IMR-90 (cell line): ENCODE measurements at regions not wholly inside any gene's neighbourhood (a gene's known extent, or its start where the extent isn't known, plus 50 kb on each side); places are given as distances from the start of the nearest gene placed in this dataset.

Source experiments
- ATAC-seq: fragments of 200-7000 bp; cut with Tn5 transposase; 2 replicates; pipeline ENCODE4 v1.9.1; 2020; ENCODE audit warnings: low read depth, mild to moderate bottlenecking, moderate library complexity
- BruUV-seq: library from RNA; stranded (reverse); fragments of 400-500 nt; replicated peaks from 2 replicates; lab custom pipeline; 2021; lab: Mats Ljungman, UMichigan
- CTCF ChIA-PET: fragments of 300-600 bp; formaldehyde crosslinking; extraction: SDS; loops from one replicate; lab custom pipeline; 2021; ENCODE audit warnings: antibody characterized with exemption; lab: Yijun Ruan, JAX
- POLR2A ChIA-PET: fragments of 300-600 bp; sonication (Branson Sonifier 250); formaldehyde crosslinking; loops from one replicate; lab custom pipeline; 2022; ENCODE audit warnings: antibody characterized with exemption; ENCODE audit not compliant: unreplicated experiment; lab: Charles Lee
- DNase-seq: peaks from one replicate; pipeline ENCODE4 v3.0.0; 2013
- H2AFZ ChIP-seq: replicated peaks from 2 replicates; pipeline ENCODE3; 2013; ENCODE audit warnings: low read length, mild to moderate bottlenecking; ENCODE audit not compliant: poor library complexity
- H2AK5ac ChIP-seq: 2 replicates; pipeline ENCODE4 v1.6.1; 2013; ENCODE audit warnings: low read depth, low read length, inconsistent platforms
- H2AK9ac ChIP-seq: replicated peaks from 2 replicates; pipeline ENCODE3; 2013; ENCODE audit warnings: mild to moderate bottlenecking, low read depth, low read length, moderate library complexity; ENCODE audit not compliant: poor library complexity
- H2BK120ac ChIP-seq: 2 replicates; pipeline ENCODE4 v1.6.1; 2013; ENCODE audit warnings: low read depth, low read length, inconsistent platforms
- H2BK15ac ChIP-seq: 3 replicates; pipeline ENCODE4 v1.6.1; 2013; ENCODE audit warnings: low read depth, low read length, inconsistent platforms
- H2BK20ac ChIP-seq: 2 replicates; pipeline ENCODE4 v1.6.1; 2013; ENCODE audit warnings: low read depth, mild to moderate bottlenecking, inconsistent platforms, low read length, moderate library complexity
- H2BK5ac ChIP-seq: 2 replicates; pipeline ENCODE4 v1.6.1; 2013; ENCODE audit warnings: mild to moderate bottlenecking, low read depth, low read length, inconsistent platforms; ENCODE audit not compliant: poor library complexity, severe bottlenecking
- H3K14ac ChIP-seq: replicated peaks from 2 replicates; pipeline ENCODE4 v1.6.1; 2013; ENCODE audit warnings: low read depth, low read length, inconsistent platforms
- H3K18ac ChIP-seq: 2 replicates; pipeline ENCODE4 v1.6.1; 2013; ENCODE audit warnings: low read depth, low read length, control low read depth
- H3K23ac ChIP-seq: 2 replicates; pipeline ENCODE4 v1.6.1; 2013; ENCODE audit warnings: low read depth, low read length, inconsistent platforms
- H3K27ac ChIP-seq: 2 replicates; pipeline ENCODE4 v1.5.1; 2013; ENCODE audit warnings: mild to moderate bottlenecking, control low read depth, low read length; ENCODE audit not compliant: insufficient read depth
- H3K27me3 ChIP-seq: 2 replicates; pipeline ENCODE4 v1.6.1; 2013; ENCODE audit warnings: low read length; ENCODE audit not compliant: control insufficient read depth, insufficient read depth
- H3K36me3 ChIP-seq: 2 replicates; pipeline ENCODE4 v1.6.1; 2013; ENCODE audit warnings: low read length, mixed read lengths; ENCODE audit not compliant: control insufficient read depth, insufficient read depth
- H3K4ac ChIP-seq: 2 replicates; pipeline ENCODE4 v1.6.1; 2013; ENCODE audit warnings: low read depth, low read length, inconsistent platforms
- H3K4me1 ChIP-seq: 2 replicates; pipeline ENCODE4 v1.6.1; 2013; ENCODE audit warnings: low read length, mixed read lengths; ENCODE audit not compliant: control insufficient read depth, insufficient read depth
- H3K4me2 ChIP-seq: 2 replicates; pipeline ENCODE4 v1.6.1; 2013; ENCODE audit warnings: low read depth, mild to moderate bottlenecking, control low read depth, low read length, moderate library complexity
- H3K4me3 ChIP-seq: 2 replicates; pipeline ENCODE4 v1.5.1; 2013; ENCODE audit warnings: low read depth, mild to moderate bottlenecking, control low read depth, low read length, moderate library complexity; ENCODE audit not compliant: insufficient read depth
- H3K56ac ChIP-seq: 2 replicates; pipeline ENCODE4 v1.6.1; 2013; ENCODE audit warnings: low read length, inconsistent platforms; ENCODE audit not compliant: insufficient read depth; ENCODE audit errors: extremely low read depth
- H3K79me1 ChIP-seq, 2 experiments: 2 replicates each; pipeline ENCODE4 v1.6.1; 2013; ENCODE audit warnings: low read length in 2 of 2, inconsistent platforms in 1 of 2, low read depth in 1 of 2
- H3K9ac ChIP-seq: 2 replicates; pipeline ENCODE4 v1.6.1; 2013; ENCODE audit warnings: low read depth, low read length, control low read depth
- H3K9me1 ChIP-seq: 2 replicates; pipeline ENCODE4 v1.6.1; 2013; ENCODE audit warnings: low read length, inconsistent platforms; ENCODE audit not compliant: insufficient read depth
- H3K9me3 ChIP-seq: 2 replicates; pipeline ENCODE4 v1.6.1; 2013; ENCODE audit warnings: low read length; ENCODE audit not compliant: control insufficient read depth, insufficient read depth
- H4K20me1 ChIP-seq: 2 replicates; pipeline ENCODE4 v1.6.1; 2013; ENCODE audit warnings: low read length, inconsistent platforms; ENCODE audit not compliant: insufficient read depth
- H4K5ac ChIP-seq: 2 replicates; pipeline ENCODE4 v1.6.1; 2013; ENCODE audit warnings: mild to moderate bottlenecking, low read depth, low read length, control low read depth
- H4K8ac ChIP-seq, 2 experiments: 2 replicates each; pipeline ENCODE4 v1.6.1; 2013; ENCODE audit warnings: low read depth in 2 of 2, low read length in 2 of 2, control low read depth in 1 of 2, inconsistent platforms in 1 of 2
- H4K91ac ChIP-seq: 2 replicates; pipeline ENCODE4 v1.6.1; 2013; ENCODE audit warnings: low read depth, low read length, inconsistent platforms; ENCODE audit not compliant: insufficient read depth
- BHLHE40 ChIP-seq: fragments of 150-350 bp; IDR thresholded peaks from 2 replicates; pipeline ENCODE4 v1.6.1; 2016; ENCODE audit warnings: mild to moderate bottlenecking, low read depth, low read length
- CEBPB ChIP-seq: IDR thresholded peaks from 2 replicates; pipeline ENCODE4 v1.6.1; 2012; ENCODE audit warnings: low read depth, low read length, improper control_type of control experiment
- CHD1 ChIP-seq: IDR thresholded peaks from 2 replicates; pipeline ENCODE4 v1.6.1; 2012; ENCODE audit warnings: low read depth, low read length, improper control_type of control experiment
- CTCF ChIP-seq: conservative IDR thresholded peaks from 2 replicates; pipeline ENCODE4 v1.5.1; 2012; ENCODE audit warnings: mild to moderate bottlenecking, low read depth, low read length, improper control_type of control experiment
- ELK1 ChIP-seq: fragments of 150-350 bp; IDR thresholded peaks from 2 replicates; pipeline ENCODE4 v1.6.1; 2016; ENCODE audit warnings: low read depth, mild to moderate bottlenecking, low read length, moderate library complexity, borderline replicate concordance
- FOS ChIP-seq: fragments of 150-350 bp; IDR thresholded peaks from 2 replicates; pipeline ENCODE4 v1.6.1; 2016; ENCODE audit warnings: low read depth, low read length
- MAFK ChIP-seq: IDR thresholded peaks from 2 replicates; pipeline ENCODE4 v1.6.1; 2012; ENCODE audit warnings: low read depth, low read length, improper control_type of control experiment
- MAZ ChIP-seq: IDR thresholded peaks from 2 replicates; pipeline ENCODE4 v1.6.1; 2012; ENCODE audit warnings: low read depth, mild to moderate bottlenecking, low read length, improper control_type of control experiment, moderate library complexity, borderline replicate concordance
- RCOR1 ChIP-seq: IDR thresholded peaks from 2 replicates; pipeline ENCODE4 v1.6.1; 2012; ENCODE audit warnings: mild to moderate bottlenecking, low read length, improper control_type of control experiment; ENCODE audit not compliant: insufficient replicate concordance
- SMC3 ChIP-seq: fragments of 150-350 bp; IDR thresholded peaks from 2 replicates; pipeline ENCODE4 v1.6.1; 2016; ENCODE audit warnings: low read depth, mild to moderate bottlenecking, antibody characterized with exemption, low read length, moderate library complexity
- USF2 ChIP-seq: fragments of 150-350 bp; IDR thresholded peaks from 2 replicates; pipeline ENCODE4 v1.6.1; 2017; ENCODE audit warnings: mild to moderate bottlenecking, antibody characterized with exemption, low read length, low read depth
- WGBS, 2 experiments: methylation state at CpG; one replicate each; pipeline versions ENCODE4 v1.1.5 to v1.1.7; 2013; ENCODE audit warnings: missing lambda C conversion rate in 2 of 2; ENCODE audit not compliant: insufficient read length in 1 of 2; ENCODE audit errors: extremely low coverage in 2 of 2; 5-methylcytosine and 5-hydroxymethylcytosine counted together
- dilution Hi-C: fragments of 300-500 bp; cut with HindIII; formaldehyde crosslinking; loops from one replicate; pipeline ENCODE4 v1.14.3; 2018; ENCODE audit warnings: low sequenced_read_pairs; ENCODE audit not compliant: unreplicated experiment
- in situ Hi-C: fragments of 300-500 bp; cut with MboI; formaldehyde crosslinking; loops from 3 replicates; pipeline ENCODE4 v1.14.3; 2019; ENCODE audit warnings: low sequenced_read_pairs, inconsistent platforms, mixed read lengths
- intact Hi-C: fragments of 100-400 bp; cut with micrococcal nuclease; formaldehyde crosslinking; loops from 2 replicates; pipeline ENCODE4 v1.10.0; 2022

GRCh38 chr5:118434522-118434921, 553.8 kb downstream of the DTWD2 start:
- Histone ChIP-seq H3K14ac (no peak overlapping the region), H4K8ac (no peak overlapping the region), H3K27me3 (no peaks in the 10 kb centered on the region), H2BK5ac (no peak overlapping the region), H4K20me1 (no peaks in the 10 kb centered on the region), H3K79me1 (no peaks in the 10 kb centered on the region), H3K18ac (no peak overlapping the region), H3K9me1 (no peaks in the 10 kb centered on the region), H3K4me1 (no peaks in the 10 kb centered on the region), H3K4me3 (no peak overlapping the region), H3K9me3 (no peaks in the 10 kb centered on the region), H3K4me2 (no peak overlapping the region), H3K56ac (no peak overlapping the region), H2BK120ac (no peak overlapping the region), H2AFZ (no peak overlapping the region), H2BK20ac (no peak overlapping the region), H3K27ac (no peak overlapping the region), H4K5ac (no peak overlapping the region), H2BK15ac (no peak overlapping the region), H3K23ac (no peak overlapping the region), H3K9ac (no peak overlapping the region), H4K91ac (no peak overlapping the region), H2AK9ac (no peak overlapping the region), H2AK5ac (no peak overlapping the region), H3K4ac (no peak overlapping the region), H3K36me3 (no peaks in the 10 kb centered on the region)
- CTCF ChIA-PET, result no interaction called here
- BruUV-seq, result no TSS peak
- intact Hi-C loops (no loop called here), in situ Hi-C loops (no loop called here), dilution Hi-C loops (no loop called here)
- DNase-seq (no peak), ATAC-seq (no peak)
- POLR2A ChIA-PET, result no interaction called here
- no CpG with 5 or more reads among the region's 2 CpGs for WGBS, 2 experiments
- TF ChIP-seq CEBPB, result no peak
- no peak for TF ChIP-seq BHLHE40
- no peak for TF ChIP-seq ELK1
- TF ChIP-seq CHD1, result no peak
- TF ChIP-seq RCOR1, result no peak
- no peak for TF ChIP-seq MAFK
- no peak for TF ChIP-seq MAZ
- TF ChIP-seq FOS, result no peak
- TF ChIP-seq USF2, result no peak
- no peak for TF ChIP-seq SMC3
- TF ChIP-seq CTCF, result no peak
